ENCODE measurements at regions not wholly inside any gene's neighbourhood (a gene's known extent, or its start where the extent isn't known, plus 50 kb on each side); places are given as distances from the start of the nearest gene placed in this dataset.
"Not testable (repeated sequence)": the region's sequence is repeated elsewhere in the genome, so short reads cannot be mapped to it uniquely, and the experiment has no call there.

DNA sequence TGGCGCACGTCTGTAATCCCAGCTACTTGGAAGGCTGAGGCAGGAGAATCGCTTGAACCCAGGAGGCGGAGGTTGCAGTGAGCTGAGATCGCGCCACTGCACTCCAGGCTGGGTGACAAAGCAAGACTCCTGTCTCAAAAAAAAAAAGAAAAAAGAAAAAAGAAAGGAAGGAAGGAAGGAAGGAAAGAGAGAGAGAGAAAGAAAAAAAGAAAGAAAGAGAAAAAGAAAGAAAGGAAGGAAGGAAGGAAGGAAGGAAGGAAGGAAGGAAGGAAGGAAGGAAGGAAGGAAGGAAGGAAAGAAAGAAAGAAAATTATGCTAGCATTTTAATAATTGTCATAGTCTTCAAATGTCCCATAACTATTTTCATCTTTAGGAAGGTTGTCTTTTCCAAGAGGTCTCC lies 198.7 kb downstream of the TBX18 start:
- not testable (repeated sequence) for H3K4me1 ChIP-seq (ENCODE audit: control insufficient read depth in 2 of 2, insufficient read depth in 2 of 2, low read length in 2 of 2); H3K27ac ChIP-seq (ENCODE audit: low read depth in 1 of 2, low read length in 1 of 2); H3K27me3 ChIP-seq (ENCODE audit: control insufficient read depth in 2 of 2, insufficient read depth in 1 of 2, low read length in 1 of 2); H3K4me3 ChIP-seq (ENCODE audit: low read length in 2 of 2); H3K9me3 ChIP-seq (ENCODE audit: control insufficient read depth in 2 of 2, insufficient read depth in 1 of 2, low read length in 1 of 2); DNase-seq (ENCODE audit: low read depth in 6 of 9, low spot score in 9 of 9); H3K36me3 ChIP-seq (ENCODE audit: control insufficient read depth in 2 of 2, insufficient read depth in 2 of 2, low read length in 1 of 2)
- 94% methylated on average over 6 of the region's 6 CpGs for WGBS

DNA sequence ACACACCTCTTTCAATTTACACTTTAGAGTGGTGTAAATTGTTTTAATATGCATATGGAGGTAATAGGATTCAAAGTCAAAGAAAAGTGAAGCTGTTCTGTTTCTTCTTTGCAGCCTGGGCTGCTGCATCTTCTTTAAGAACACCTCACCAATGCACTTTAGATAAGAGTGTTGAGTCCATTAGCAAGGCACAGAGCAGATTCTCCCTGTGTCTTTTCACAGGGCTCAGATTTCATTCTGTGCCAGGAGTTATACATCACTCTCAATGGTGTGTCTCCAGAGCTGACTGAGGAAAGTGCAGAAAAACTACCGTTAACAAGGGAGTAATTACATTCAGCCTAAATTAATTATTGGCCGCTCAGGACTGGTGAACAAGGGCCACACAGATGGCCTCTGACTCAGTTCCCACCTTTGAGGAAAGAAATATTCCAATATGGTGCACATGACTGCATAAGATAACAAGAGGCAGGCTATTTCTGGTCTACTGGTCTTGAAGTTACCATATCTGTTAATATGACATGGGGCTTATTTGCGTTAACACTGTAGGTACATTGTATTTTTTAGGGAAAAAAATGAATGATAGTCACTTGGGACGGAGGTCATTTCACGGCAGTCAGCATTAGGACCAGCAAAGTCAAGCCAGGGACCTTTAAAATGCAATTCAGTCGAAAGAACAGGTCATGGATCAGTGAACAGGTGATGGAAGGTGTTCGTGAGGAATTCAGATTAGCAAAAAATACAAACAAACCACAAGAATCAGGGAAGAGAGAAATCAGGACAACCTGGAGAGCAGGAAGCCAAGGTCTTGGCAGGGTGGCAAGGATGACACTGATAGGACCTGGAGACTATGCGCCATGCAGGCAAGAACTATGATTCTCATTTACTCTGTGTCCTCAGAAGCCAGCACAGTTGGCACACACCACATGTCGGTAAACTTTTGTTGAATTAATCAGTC lies 203.7 kb downstream of the TBX18 start:
- no peak overlapping the region for H3K4me3 ChIP-seq (ENCODE audit: low read length in 2 of 2)
- H3K27ac ChIP-seq (ENCODE audit: low read depth in 1 of 2, low read length in 1 of 2) = no peak overlapping the region
- no peak for DNase-seq (ENCODE audit: low read depth in 6 of 9, low spot score in 9 of 9)
- no peaks in the 10 kb centered on the region for H3K36me3 ChIP-seq (ENCODE audit: control insufficient read depth in 2 of 2, insufficient read depth in 2 of 2, low read length in 1 of 2)
- H3K9me3 ChIP-seq (ENCODE audit: control insufficient read depth in 2 of 2, insufficient read depth in 1 of 2, low read length in 1 of 2) = no peaks in the 10 kb centered on the region
- H3K4me1 ChIP-seq (ENCODE audit: control insufficient read depth in 2 of 2, insufficient read depth in 2 of 2, low read length in 2 of 2) = no peaks in the 10 kb centered on the region
- WGBS = 86% methylated on average over 9 of the region's 9 CpGs
- no peaks in the 10 kb centered on the region for H3K27me3 ChIP-seq (ENCODE audit: control insufficient read depth in 2 of 2, insufficient read depth in 1 of 2, low read length in 1 of 2)

DNA sequence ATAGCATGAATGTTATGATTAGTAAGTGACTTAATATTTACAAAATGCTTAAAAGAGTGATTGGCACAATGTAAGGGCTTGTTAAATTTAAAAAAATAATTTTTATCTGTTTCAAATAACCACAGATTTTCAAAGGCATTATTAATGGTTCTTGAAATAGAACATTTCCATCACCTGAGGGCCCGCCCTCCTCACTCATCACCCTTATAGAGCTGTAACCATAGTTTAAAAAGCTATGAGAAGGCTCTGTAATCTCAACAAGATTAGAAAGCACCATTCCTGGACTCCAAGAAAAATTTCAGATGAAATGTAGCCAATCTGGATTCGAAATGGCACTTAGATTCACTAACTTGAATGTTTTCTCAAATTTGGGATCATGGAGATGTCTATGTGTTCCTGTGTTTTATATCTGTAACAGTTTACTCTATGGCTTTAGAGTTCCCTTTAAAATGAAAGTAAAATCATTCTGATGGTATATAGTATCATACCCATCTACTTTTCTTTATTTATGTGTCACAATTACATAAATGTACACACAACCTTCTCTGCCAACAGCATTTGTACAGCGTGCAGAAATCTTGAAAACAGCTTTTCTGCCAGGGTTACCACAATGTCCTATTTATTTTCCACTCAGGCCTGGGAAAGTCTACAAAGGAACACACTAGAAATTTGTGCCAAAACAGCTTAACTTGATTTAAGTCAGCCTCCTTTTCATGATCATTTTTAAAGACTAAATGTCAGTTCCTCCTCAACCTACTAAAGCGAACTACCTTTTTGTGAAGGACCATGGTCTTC lies 207.7 kb downstream of the TBX18 start:
- no peaks in the 10 kb centered on the region for H3K9me3 ChIP-seq (ENCODE audit: control insufficient read depth in 2 of 2, insufficient read depth in 1 of 2, low read length in 1 of 2)
- DNase-seq (ENCODE audit: low read depth in 6 of 9, low spot score in 9 of 9) = no peak
- H3K27ac ChIP-seq (ENCODE audit: low read depth in 1 of 2, low read length in 1 of 2) = no peak overlapping the region
- no peaks in the 10 kb centered on the region for H3K4me1 ChIP-seq (ENCODE audit: control insufficient read depth in 2 of 2, insufficient read depth in 2 of 2, low read length in 2 of 2)
- H3K4me3 ChIP-seq (ENCODE audit: low read length in 2 of 2) = no peak overlapping the region
- no peaks in the 10 kb centered on the region for H3K27me3 ChIP-seq (ENCODE audit: control insufficient read depth in 2 of 2, insufficient read depth in 1 of 2, low read length in 1 of 2)
- 65% methylated on average over 4 of the region's 4 CpGs for WGBS
- H3K36me3 ChIP-seq (ENCODE audit: control insufficient read depth in 2 of 2, insufficient read depth in 2 of 2, low read length in 1 of 2) = no peaks in the 10 kb centered on the region

DNA sequence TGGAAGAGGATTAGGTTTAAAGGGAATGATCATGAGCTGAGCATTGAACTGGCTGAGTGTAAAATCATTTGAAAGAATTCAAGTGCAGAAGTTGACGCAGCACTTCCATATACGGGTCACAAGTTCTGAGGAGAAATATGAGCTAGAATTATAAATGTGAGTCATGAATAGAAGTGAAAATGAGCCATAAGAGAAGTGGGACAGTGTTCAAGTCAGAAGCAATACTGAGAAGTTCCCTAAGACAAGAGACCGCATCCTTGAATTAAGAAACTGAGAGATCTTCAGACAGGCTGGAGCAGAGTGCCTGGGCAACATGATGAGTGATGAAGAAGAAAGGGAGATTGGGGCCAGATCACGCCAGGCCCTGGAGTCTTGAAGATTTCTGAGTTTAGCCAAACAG lies 209.7 kb downstream of the TBX18 start:
- WGBS = 91% methylated on average over 4 of the region's 4 CpGs
- DNase-seq (ENCODE audit: low read depth in 6 of 9, low spot score in 9 of 9) = peak in 1 of 9 donors; percentile 6
- Histone ChIP-seq H3K4me1 (ENCODE audit: control insufficient read depth in 2 of 2, insufficient read depth in 2 of 2, low read length in 2 of 2) (no peaks in the 10 kb centered on the region), H3K36me3 (ENCODE audit: control insufficient read depth in 2 of 2, insufficient read depth in 2 of 2, low read length in 1 of 2) (no peaks in the 10 kb centered on the region), H3K9me3 (ENCODE audit: control insufficient read depth in 2 of 2, insufficient read depth in 1 of 2, low read length in 1 of 2) (no peaks in the 10 kb centered on the region), H3K27me3 (ENCODE audit: control insufficient read depth in 2 of 2, insufficient read depth in 1 of 2, low read length in 1 of 2) (no peaks in the 10 kb centered on the region), H3K27ac (ENCODE audit: low read depth in 1 of 2, low read length in 1 of 2) (no peak overlapping the region), H3K4me3 (ENCODE audit: low read length in 2 of 2) (no peak overlapping the region)

DNA sequence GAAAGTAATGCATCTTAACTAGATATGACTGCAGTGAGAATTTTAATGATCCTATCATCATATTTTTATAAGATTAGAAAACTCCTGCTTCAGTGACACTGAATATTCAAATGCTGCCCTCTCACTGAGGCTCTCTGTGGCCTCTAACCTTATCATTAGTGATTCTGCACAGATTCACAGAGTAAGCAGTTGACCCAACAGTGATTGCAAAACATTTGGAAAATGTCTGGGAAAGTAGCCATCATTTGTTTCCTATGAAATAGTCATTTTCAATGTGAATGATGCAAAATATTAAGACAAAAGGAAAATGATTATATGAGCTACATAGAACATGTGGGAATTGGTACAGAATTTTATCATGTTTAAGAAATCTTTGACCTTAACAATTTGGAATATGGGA lies 210.3 kb downstream of the TBX18 start:
- no peak overlapping the region for H3K4me3 ChIP-seq (ENCODE audit: low read length in 2 of 2)
- H3K27me3 ChIP-seq (ENCODE audit: control insufficient read depth in 2 of 2, insufficient read depth in 1 of 2, low read length in 1 of 2) = no peaks in the 10 kb centered on the region
- no peak for DNase-seq (ENCODE audit: low read depth in 6 of 9, low spot score in 9 of 9)
- no peaks in the 10 kb centered on the region for H3K4me1 ChIP-seq (ENCODE audit: control insufficient read depth in 2 of 2, insufficient read depth in 2 of 2, low read length in 2 of 2)
- H3K36me3 ChIP-seq (ENCODE audit: control insufficient read depth in 2 of 2, insufficient read depth in 2 of 2, low read length in 1 of 2) = no peaks in the 10 kb centered on the region
- H3K27ac ChIP-seq (ENCODE audit: low read depth in 1 of 2, low read length in 1 of 2) = no peak overlapping the region
- H3K9me3 ChIP-seq (ENCODE audit: control insufficient read depth in 2 of 2, insufficient read depth in 1 of 2, low read length in 1 of 2) = no peaks in the 10 kb centered on the region

DNA sequence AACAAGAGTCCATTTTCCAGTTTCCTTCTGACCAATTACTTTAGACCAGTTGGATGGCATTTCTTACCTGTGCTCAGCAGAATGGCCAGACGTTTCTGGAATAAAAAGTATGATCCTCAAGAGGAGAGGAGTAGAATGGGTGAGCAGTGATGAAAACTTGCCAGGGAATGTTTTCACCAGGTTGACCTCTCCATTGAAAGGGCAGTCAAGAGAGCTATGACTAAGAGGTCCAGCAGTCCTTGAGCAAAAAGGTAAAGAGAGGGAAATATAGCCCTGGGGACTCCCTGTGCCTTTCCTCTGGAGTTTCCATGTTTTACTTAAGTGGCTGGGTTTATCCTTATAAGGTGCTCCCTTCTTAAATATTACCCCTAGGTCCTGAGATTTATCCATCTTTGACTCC lies 210.9 kb downstream of the TBX18 start:
- 74% methylated on average over 1 of the region's 1 CpG for WGBS
- H3K4me3 ChIP-seq (ENCODE audit: low read length in 2 of 2) = no peak overlapping the region
- H3K9me3 ChIP-seq (ENCODE audit: control insufficient read depth in 2 of 2, insufficient read depth in 1 of 2, low read length in 1 of 2) = no peaks in the 10 kb centered on the region
- no peak overlapping the region for H3K27ac ChIP-seq (ENCODE audit: low read depth in 1 of 2, low read length in 1 of 2)
- H3K27me3 ChIP-seq (ENCODE audit: control insufficient read depth in 2 of 2, insufficient read depth in 1 of 2, low read length in 1 of 2) = no peaks in the 10 kb centered on the region
- H3K4me1 ChIP-seq (ENCODE audit: control insufficient read depth in 2 of 2, insufficient read depth in 2 of 2, low read length in 2 of 2) = no peaks in the 10 kb centered on the region
- H3K36me3 ChIP-seq (ENCODE audit: control insufficient read depth in 2 of 2, insufficient read depth in 2 of 2, low read length in 1 of 2) = no peaks in the 10 kb centered on the region
- DNase-seq (ENCODE audit: low read depth in 6 of 9, low spot score in 9 of 9) = no peak

DNA sequence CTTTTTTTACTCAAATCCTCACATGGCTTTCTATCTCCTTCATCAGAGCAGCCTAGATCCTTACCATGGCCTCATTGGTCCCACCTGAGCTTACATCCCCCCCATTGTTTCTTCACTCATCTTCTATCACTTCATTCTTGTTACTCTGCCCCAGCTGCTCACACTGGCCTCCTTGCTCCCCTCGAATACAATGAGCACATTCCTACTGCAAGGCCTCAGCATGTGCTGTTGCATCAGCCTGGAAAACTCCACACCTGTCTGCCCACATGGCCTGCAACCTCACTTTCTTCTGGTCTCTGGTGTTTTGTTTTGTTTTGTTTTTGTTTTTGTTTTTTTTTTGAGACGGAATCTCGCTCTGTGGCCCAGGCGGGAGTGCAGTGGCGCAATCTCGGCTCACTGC lies 212.6 kb downstream of the TBX18 start:
- Histone ChIP-seq H3K4me1 (ENCODE audit: control insufficient read depth in 2 of 2, insufficient read depth in 2 of 2, low read length in 2 of 2) (no peaks in the 10 kb centered on the region), H3K9me3 (ENCODE audit: control insufficient read depth in 2 of 2, insufficient read depth in 1 of 2, low read length in 1 of 2) (no peaks in the 10 kb centered on the region), H3K27me3 (ENCODE audit: control insufficient read depth in 2 of 2, insufficient read depth in 1 of 2, low read length in 1 of 2) (no peaks in the 10 kb centered on the region), H3K4me3 (ENCODE audit: low read length in 2 of 2) (no peak overlapping the region), H3K36me3 (ENCODE audit: control insufficient read depth in 2 of 2, insufficient read depth in 2 of 2, low read length in 1 of 2) (no peaks in the 10 kb centered on the region), H3K27ac (ENCODE audit: low read depth in 1 of 2, low read length in 1 of 2) (no peak overlapping the region)
- no peak for DNase-seq (ENCODE audit: low read depth in 6 of 9, low spot score in 9 of 9)
- WGBS = 96% methylated on average over 6 of the region's 6 CpGs

DNA sequence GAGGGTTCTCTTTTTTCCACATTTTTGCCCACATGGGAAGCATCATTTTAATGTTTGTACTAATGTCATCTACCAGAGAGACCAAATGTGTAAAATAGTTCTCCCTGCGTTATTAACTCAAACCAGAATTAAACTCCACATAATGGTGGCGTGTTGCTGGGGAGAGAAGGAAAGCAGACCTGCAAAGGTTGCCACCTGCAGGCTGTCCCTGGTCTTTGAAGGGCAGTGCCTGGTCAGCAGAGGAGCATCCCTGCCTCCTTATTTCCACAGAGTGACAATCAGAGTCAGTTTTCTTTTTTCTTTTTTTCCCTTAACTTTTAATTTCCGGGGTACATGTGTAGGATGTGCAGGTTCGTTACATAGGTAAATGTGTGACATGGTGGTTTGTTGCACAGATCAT lies 214.5 kb downstream of the TBX18 start:
- 93% methylated on average over 4 of the region's 4 CpGs for WGBS
- Histone ChIP-seq H3K4me1 (ENCODE audit: control insufficient read depth in 2 of 2, insufficient read depth in 2 of 2, low read length in 2 of 2) (no peaks in the 10 kb centered on the region), H3K27ac (ENCODE audit: low read depth in 1 of 2, low read length in 1 of 2) (no peak overlapping the region), H3K36me3 (ENCODE audit: control insufficient read depth in 2 of 2, insufficient read depth in 2 of 2, low read length in 1 of 2) (no peaks in the 10 kb centered on the region), H3K9me3 (ENCODE audit: control insufficient read depth in 2 of 2, insufficient read depth in 1 of 2, low read length in 1 of 2) (no peaks in the 10 kb centered on the region), H3K4me3 (ENCODE audit: low read length in 2 of 2) (no peak overlapping the region), H3K27me3 (ENCODE audit: control insufficient read depth in 2 of 2, insufficient read depth in 1 of 2, low read length in 1 of 2) (no peaks in the 10 kb centered on the region)
- DNase-seq (ENCODE audit: low read depth in 6 of 9, low spot score in 9 of 9) = no peak

DNA sequence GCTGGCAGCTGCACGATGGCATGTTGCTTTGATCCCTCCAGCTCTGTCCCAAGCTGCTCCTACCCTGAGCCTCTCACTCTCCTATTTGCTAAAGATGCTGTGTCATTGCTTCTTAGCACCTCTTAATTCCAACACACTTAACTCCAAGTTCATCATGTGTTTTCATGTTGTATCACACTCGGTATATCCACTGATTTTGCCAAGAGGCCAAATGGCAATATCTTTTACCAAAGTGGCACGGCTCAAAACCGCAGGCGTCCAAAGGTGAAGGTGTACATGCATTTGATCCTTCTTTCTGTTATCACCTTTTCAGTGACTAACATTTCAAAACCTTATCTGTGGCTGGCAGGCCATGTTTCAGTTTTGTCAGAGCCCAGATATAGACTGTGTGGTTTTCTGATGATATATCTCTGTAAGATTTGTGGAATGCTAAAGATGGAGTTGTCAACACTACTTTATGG lies 217.0 kb downstream of the TBX18 start:
- no peaks in the 10 kb centered on the region for H3K9me3 ChIP-seq (ENCODE audit: control insufficient read depth in 2 of 2, insufficient read depth in 1 of 2, low read length in 1 of 2)
- no peak overlapping the region for H3K27ac ChIP-seq (ENCODE audit: low read depth in 1 of 2, low read length in 1 of 2)
- no peaks in the 10 kb centered on the region for H3K4me1 ChIP-seq (ENCODE audit: control insufficient read depth in 2 of 2, insufficient read depth in 2 of 2, low read length in 2 of 2)
- no peaks in the 10 kb centered on the region for H3K27me3 ChIP-seq (ENCODE audit: control insufficient read depth in 2 of 2, insufficient read depth in 1 of 2, low read length in 1 of 2)
- H3K4me3 ChIP-seq (ENCODE audit: low read length in 2 of 2) = no peak overlapping the region
- H3K36me3 ChIP-seq (ENCODE audit: control insufficient read depth in 2 of 2, insufficient read depth in 2 of 2, low read length in 1 of 2) = no peaks in the 10 kb centered on the region
- 36% methylated on average over 5 of the region's 5 CpGs for WGBS
- DNase-seq (ENCODE audit: low read depth in 6 of 9, low spot score in 9 of 9) = no peak
